OCI-LY1 (cell line): ENCODE measurements at regions not wholly inside any gene's neighbourhood (a gene's known extent, or its start where the extent isn't known, plus 50 kb on each side); places are given as distances from the start of the nearest gene placed in this dataset.

Source experiments
- H2AFZ ChIP-seq: fragments of 200-600 bp; sonication (generic), shearing (Covaris generic); 2 replicates; pipeline ENCODE4 v1.6.0; 2014; ENCODE audit warnings: antibody characterized with exemption, mild to moderate bottlenecking, low read length
- H3F3A ChIP-seq: fragments of 200-600 bp; sonication (generic), shearing (Covaris generic); 2 replicates; pipeline ENCODE4 v1.6.0; 2014; ENCODE audit warnings: mild to moderate bottlenecking, antibody characterized with exemption, low read length, moderate library complexity; ENCODE audit not compliant: insufficient read depth
- H3K27ac ChIP-seq: fragments of 200-600 bp; sonication (generic); 2 replicates; pipeline ENCODE4 v1.5.1; 2014; ENCODE audit warnings: low read length, mixed run types, mild to moderate bottlenecking, low read depth; ENCODE audit not compliant: poor library complexity, severe bottlenecking
- H3K27me3 ChIP-seq: fragments of 200-600 bp; sonication (generic); 2 replicates; pipeline ENCODE4 v1.6.0; 2014; ENCODE audit warnings: antibody characterized with exemption, mild to moderate bottlenecking, low read length, moderate library complexity; ENCODE audit not compliant: insufficient read depth
- H3K36me3 ChIP-seq: fragments of 200-600 bp; sonication (generic); 2 replicates; pipeline ENCODE4 v1.6.1; 2014; ENCODE audit warnings: mild to moderate bottlenecking, antibody characterized with exemption, low read length, moderate library complexity, mixed read lengths; ENCODE audit not compliant: insufficient read depth
- H3K4me1 ChIP-seq: fragments of 200-600 bp; sonication (generic); 2 replicates; pipeline ENCODE4 v1.5.1; 2014; ENCODE audit warnings: mild to moderate bottlenecking, low read length, moderate library complexity; ENCODE audit not compliant: insufficient read depth, severe bottlenecking
- H3K4me2 ChIP-seq: fragments of 200-600 bp; sonication (generic), shearing (Covaris generic); 2 replicates; pipeline ENCODE4 v1.6.1; 2014; ENCODE audit warnings: low read length
- H3K4me3 ChIP-seq: fragments of 200-600 bp; sonication (generic); 2 replicates; pipeline ENCODE4 v1.5.1; 2014; ENCODE audit warnings: low read length, low read depth, mild to moderate bottlenecking, mixed read lengths; ENCODE audit not compliant: poor library complexity, severe bottlenecking
- H3K79me2 ChIP-seq: fragments of 200-600 bp; shearing (Covaris generic); 2 replicates; pipeline ENCODE4 v1.6.1; 2016; ENCODE audit warnings: mixed run types, low read length, mixed read lengths; ENCODE audit not compliant: insufficient read depth
- H3K9ac ChIP-seq: fragments of 200-600 bp; sonication (generic), shearing (Covaris generic); 2 replicates; pipeline ENCODE4 v1.6.1; 2014; ENCODE audit warnings: mild to moderate bottlenecking, low read length, mixed read lengths
- H3K9me2 ChIP-seq: fragments of 200-600 bp; sonication (generic), shearing (Covaris generic); 2 replicates; pipeline ENCODE4 v1.6.1; 2014; ENCODE audit warnings: low read depth, mild to moderate bottlenecking, low read length, mixed read lengths
- H3K9me3 ChIP-seq: fragments of 200-600 bp; shearing (Covaris generic); 2 replicates; pipeline ENCODE4 v1.6.1; 2014; ENCODE audit warnings: low read length, mixed read lengths
- H4K20me1 ChIP-seq: fragments of 200-600 bp; sonication (generic), shearing (Covaris generic); 2 replicates; pipeline ENCODE4 v1.6.0; 2016; ENCODE audit warnings: mild to moderate bottlenecking, low read length; ENCODE audit not compliant: insufficient read depth
- EZH2 ChIP-seq: fragments of 200-600 bp; sonication (generic), shearing (Covaris generic); IDR thresholded peaks from 2 replicates; pipeline ENCODE4 v1.8.0; 2017; ENCODE audit warnings: borderline replicate concordance, mixed run types, mild to moderate bottlenecking, antibody characterized with exemption, low read length, moderate library complexity, mixed read lengths
- TF ChIP-seq, protein P1 (sequence below): fragments of 200-600 bp; sonication (generic), shearing (Covaris generic); IDR thresholded peaks from 2 replicates; pipeline ENCODE4 v1.5.1; 2017; ENCODE audit warnings: mild to moderate bottlenecking, antibody characterized with exemption, low read length, moderate library complexity, mixed read lengths

DNA sequence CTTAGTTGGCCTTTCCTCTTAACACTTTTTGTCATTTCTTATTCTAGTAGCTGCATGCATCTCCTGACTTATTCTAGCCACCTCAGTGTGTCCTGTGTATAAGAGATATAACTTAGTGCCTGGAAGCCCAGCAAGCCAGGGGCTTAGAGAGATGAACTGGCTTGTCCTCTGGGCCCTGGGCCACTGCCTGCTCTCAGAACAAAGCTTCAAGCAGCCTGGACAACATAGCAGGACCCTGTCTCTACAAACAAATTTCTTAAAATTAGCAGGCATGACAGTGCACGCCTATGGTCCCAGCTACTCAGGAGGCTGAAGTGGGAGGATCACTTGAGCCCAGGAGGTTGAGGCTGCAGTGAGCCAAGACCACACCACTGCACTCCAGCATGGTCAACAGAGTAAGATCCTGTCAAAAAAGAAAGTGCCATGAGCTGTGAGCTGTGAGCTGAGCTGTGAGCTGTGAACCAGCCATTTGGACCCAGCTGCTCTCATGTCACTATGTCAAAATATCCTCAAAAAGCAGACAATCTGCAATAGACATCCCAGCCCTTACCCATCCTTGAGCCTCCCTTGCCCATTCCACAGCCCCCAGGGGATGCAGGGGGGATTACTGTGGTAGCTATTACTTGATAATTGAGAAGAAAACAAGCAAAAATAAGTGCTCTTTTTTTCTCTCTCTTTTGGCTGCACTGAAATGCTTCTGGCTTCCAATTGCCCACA is 174.5 kb downstream of the OPA1 start:
- no peak overlapping the region for H3K4me3 ChIP-seq
- H3K27ac ChIP-seq, result no peak overlapping the region
- no peaks in the 10 kb centered on the region for H3F3A ChIP-seq
- no peak overlapping the region for H3K4me2 ChIP-seq
- H3K9me3 ChIP-seq, result no peaks in the 10 kb centered on the region
- no peak overlapping the region for H2AFZ ChIP-seq
- no peaks in the 10 kb centered on the region for H3K79me2 ChIP-seq
- TF ChIP-seq EZH2, result no peak
- TF ChIP-seq, protein P1, sequence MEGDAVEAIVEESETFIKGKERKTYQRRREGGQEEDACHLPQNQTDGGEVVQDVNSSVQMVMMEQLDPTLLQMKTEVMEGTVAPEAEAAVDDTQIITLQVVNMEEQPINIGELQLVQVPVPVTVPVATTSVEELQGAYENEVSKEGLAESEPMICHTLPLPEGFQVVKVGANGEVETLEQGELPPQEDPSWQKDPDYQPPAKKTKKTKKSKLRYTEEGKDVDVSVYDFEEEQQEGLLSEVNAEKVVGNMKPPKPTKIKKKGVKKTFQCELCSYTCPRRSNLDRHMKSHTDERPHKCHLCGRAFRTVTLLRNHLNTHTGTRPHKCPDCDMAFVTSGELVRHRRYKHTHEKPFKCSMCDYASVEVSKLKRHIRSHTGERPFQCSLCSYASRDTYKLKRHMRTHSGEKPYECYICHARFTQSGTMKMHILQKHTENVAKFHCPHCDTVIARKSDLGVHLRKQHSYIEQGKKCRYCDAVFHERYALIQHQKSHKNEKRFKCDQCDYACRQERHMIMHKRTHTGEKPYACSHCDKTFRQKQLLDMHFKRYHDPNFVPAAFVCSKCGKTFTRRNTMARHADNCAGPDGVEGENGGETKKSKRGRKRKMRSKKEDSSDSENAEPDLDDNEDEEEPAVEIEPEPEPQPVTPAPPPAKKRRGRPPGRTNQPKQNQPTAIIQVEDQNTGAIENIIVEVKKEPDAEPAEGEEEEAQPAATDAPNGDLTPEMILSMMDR, result no peak
- H3K9me2 ChIP-seq, result no peaks in the 10 kb centered on the region
- no peaks in the 10 kb centered on the region; the same call in 1 of the 2 replicates for H3K36me3 ChIP-seq
- peaks cover 9% of the 10 kb centered on the region; the same call in 1 of the 2 replicates for H3K27me3 ChIP-seq
- H4K20me1 ChIP-seq, result no peaks in the 10 kb centered on the region
- no peak overlapping the region for H3K9ac ChIP-seq
- H3K4me1 ChIP-seq, result no peaks in the 10 kb centered on the region

DNA sequence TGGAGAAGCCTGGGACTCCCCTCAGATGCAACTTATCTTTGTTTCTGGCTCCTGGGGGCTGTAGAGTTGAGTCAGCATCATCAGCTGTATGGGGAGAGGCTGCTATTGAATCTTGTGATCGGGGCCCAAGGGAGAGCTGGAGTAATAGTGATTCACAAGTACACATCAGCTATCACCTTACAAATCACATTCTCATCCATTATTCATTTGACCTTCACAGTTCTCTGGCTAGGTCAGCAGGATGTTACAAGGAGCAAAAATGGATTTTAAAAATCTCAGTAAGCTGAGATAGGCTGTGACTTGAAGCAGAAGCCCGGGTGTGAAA is 175.0 kb downstream of the OPA1 start:
- no peaks in the 10 kb centered on the region for H3K4me1 ChIP-seq
- no peaks in the 10 kb centered on the region for H3K79me2 ChIP-seq
- no peak overlapping the region for H3K4me2 ChIP-seq
- no peaks in the 10 kb centered on the region for H4K20me1 ChIP-seq
- no peaks in the 10 kb centered on the region for H3F3A ChIP-seq
- no peak overlapping the region for H3K4me3 ChIP-seq
- no peaks in the 10 kb centered on the region for H3K9me3 ChIP-seq
- H3K27ac ChIP-seq, result no peak overlapping the region
- no peak overlapping the region for H2AFZ ChIP-seq
- no peaks in the 10 kb centered on the region; the same call in 1 of the 2 replicates for H3K36me3 ChIP-seq
- no peaks in the 10 kb centered on the region for H3K9me2 ChIP-seq
- no peak for TF ChIP-seq EZH2
- TF ChIP-seq, protein P1, result no peak
- peaks cover 9% of the 10 kb centered on the region; the same call in 1 of the 2 replicates for H3K27me3 ChIP-seq
- H3K9ac ChIP-seq, result no peak overlapping the region

DNA sequence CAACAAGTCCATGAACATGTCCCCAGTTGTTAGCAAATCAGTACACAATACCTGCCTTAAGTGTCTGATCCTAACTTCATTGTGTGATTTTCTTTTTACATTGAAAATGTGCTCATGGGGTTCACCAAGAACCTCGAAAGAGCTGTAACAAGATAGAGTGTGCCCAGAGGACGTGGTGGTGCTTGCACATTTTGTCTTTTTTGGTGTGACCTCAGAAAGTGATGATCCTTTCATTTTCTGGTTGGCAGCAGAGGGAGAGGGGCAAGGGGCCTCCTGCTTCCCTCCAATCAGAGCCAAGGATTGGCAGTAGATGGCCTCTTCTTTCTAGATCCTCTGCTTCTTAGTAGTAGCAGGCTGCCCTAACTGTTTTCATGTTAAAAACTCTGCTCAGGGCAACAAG is 176.4 kb downstream of the OPA1 start:
- Histone ChIP-seq H3K79me2 (no peaks in the 10 kb centered on the region), H3K4me2 (no peak overlapping the region), H3K9ac (no peak overlapping the region), H3F3A (no peaks in the 10 kb centered on the region), H3K4me3 (no peak overlapping the region), H3K36me3 (no peaks in the 10 kb centered on the region; the same call in 1 of the 2 replicates), H3K4me1 (no peaks in the 10 kb centered on the region), H2AFZ (no peak overlapping the region), H4K20me1 (no peaks in the 10 kb centered on the region), H3K27ac (no peak overlapping the region), H3K9me3 (no peaks in the 10 kb centered on the region), H3K27me3 (peaks cover 9% of the 10 kb centered on the region; the same call in 1 of the 2 replicates), H3K9me2 (no peaks in the 10 kb centered on the region)
- TF ChIP-seq, protein P1, result no peak
- no peak for TF ChIP-seq EZH2
